Endothelial cell (in vitro differentiated cells): ENCODE measurements at regions not wholly inside any gene's neighbourhood (a gene's known extent, or its start where the extent isn't known, plus 50 kb on each side); places are given as distances from the start of the nearest gene placed in this dataset.

ENCODE experiments used
- DNase-seq: peaks from one replicate; pipeline ENCODE4 v3.0.0; 2021; ENCODE audit warnings: low spot score
- H3K27ac Mint-ChIP-seq: one replicate; pipeline ENCODE4 v1.8.0; 2021; ENCODE audit warnings: mixed read lengths, inconsistent platforms; ENCODE audit not compliant: unreplicated experiment
- H3K27me3 Mint-ChIP-seq: one replicate; pipeline ENCODE4 v1.8.0; 2021; ENCODE audit warnings: mild to moderate bottlenecking, moderate library complexity, mixed read lengths, inconsistent platforms; ENCODE audit not compliant: unreplicated experiment
- H3K36me3 Mint-ChIP-seq: one replicate; pipeline ENCODE4 v1.8.0; 2021; ENCODE audit warnings: mild to moderate bottlenecking, low read depth, mixed read lengths, inconsistent platforms; ENCODE audit not compliant: unreplicated experiment
- H3K4me1 Mint-ChIP-seq: one replicate; pipeline ENCODE4 v1.8.0; 2021; ENCODE audit warnings: mild to moderate bottlenecking, mixed read lengths, inconsistent platforms; ENCODE audit not compliant: unreplicated experiment
- H3K4me3 Mint-ChIP-seq: one replicate; pipeline ENCODE4 v1.8.0; 2021; ENCODE audit warnings: mild to moderate bottlenecking, mixed read lengths, inconsistent platforms; ENCODE audit not compliant: unreplicated experiment
- H3K9me3 Mint-ChIP-seq: one replicate; pipeline ENCODE4 v1.8.0; 2021; ENCODE audit warnings: mixed read lengths, inconsistent platforms; ENCODE audit not compliant: unreplicated experiment
- TF ChIP-seq, protein P1 (sequence below): fragments of 200-600 bp; sonication (generic); IDR thresholded peaks from one replicate; pipeline ENCODE4 v1.5.0; 2021; ENCODE audit warnings: antibody characterized with exemption; ENCODE audit not compliant: unreplicated experiment

DNA sequence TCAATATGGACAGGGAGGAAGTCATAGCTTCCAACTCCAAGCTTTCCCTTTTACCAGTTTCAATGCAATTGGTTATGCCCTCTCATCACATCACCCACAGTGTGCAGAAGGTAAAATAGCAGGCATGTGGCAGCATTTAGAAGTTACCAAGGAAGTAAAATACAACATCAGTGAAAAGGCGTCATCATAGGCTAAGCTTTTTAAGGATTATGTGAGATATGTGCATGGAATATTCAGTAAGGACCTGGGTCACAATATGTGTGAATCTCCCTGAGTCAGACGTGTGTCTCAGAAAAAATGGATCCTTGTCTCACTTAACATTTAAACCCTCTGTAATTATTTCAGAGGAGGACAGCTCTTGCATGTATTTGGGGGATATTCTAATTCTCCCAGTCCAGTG, 522.8 kb upstream of the POM121L12 start:
- no peak overlapping the region for H3K4me3 Mint-ChIP-seq
- H3K27ac Mint-ChIP-seq = no peak overlapping the region
- H3K27me3 Mint-ChIP-seq = no peaks in the 10 kb centered on the region
- DNase-seq = no peak
- no peaks in the 10 kb centered on the region for H3K9me3 Mint-ChIP-seq
- no peaks in the 10 kb centered on the region for H3K4me1 Mint-ChIP-seq
- TF ChIP-seq, protein P1, sequence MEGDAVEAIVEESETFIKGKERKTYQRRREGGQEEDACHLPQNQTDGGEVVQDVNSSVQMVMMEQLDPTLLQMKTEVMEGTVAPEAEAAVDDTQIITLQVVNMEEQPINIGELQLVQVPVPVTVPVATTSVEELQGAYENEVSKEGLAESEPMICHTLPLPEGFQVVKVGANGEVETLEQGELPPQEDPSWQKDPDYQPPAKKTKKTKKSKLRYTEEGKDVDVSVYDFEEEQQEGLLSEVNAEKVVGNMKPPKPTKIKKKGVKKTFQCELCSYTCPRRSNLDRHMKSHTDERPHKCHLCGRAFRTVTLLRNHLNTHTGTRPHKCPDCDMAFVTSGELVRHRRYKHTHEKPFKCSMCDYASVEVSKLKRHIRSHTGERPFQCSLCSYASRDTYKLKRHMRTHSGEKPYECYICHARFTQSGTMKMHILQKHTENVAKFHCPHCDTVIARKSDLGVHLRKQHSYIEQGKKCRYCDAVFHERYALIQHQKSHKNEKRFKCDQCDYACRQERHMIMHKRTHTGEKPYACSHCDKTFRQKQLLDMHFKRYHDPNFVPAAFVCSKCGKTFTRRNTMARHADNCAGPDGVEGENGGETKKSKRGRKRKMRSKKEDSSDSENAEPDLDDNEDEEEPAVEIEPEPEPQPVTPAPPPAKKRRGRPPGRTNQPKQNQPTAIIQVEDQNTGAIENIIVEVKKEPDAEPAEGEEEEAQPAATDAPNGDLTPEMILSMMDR = no peak
- H3K36me3 Mint-ChIP-seq = no peaks in the 10 kb centered on the region

DNA sequence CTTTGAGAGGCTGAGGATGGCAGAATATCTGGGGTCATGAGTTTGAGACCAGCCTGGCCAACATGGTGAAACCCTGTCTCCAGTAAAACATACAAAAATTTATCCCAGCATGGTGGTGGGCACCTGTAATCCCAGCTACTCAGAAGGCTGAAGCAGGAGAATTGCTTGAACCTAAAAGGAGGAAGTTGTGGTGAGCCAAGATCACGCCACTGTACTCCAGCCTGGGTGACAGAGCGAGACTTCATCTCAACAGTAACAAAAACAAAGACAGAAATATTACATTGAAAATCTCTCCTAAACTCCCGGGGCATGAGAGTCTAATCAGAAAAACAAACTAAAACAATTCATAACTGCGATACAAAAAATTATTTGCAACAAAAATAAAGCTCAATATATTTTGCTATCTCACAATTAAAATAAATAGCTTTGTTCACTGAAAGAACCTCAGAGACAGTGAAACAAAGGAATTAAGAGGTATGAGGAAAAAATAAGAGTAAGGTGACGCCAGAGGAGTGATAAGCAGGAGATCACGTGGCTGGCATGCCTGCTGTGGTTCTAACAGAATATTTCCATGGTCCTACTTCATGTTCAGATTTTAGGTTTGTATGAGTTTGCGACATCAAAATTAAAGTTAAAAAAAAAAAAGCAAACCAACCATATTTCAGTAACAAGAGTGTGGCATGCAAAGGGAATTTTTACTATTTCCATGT, 527.7 kb upstream of the POM121L12 start:
- no peaks in the 10 kb centered on the region for H3K4me1 Mint-ChIP-seq
- no peak overlapping the region for H3K27ac Mint-ChIP-seq
- H3K9me3 Mint-ChIP-seq = no peaks in the 10 kb centered on the region
- peaks cover 1% of the 10 kb centered on the region for H3K27me3 Mint-ChIP-seq
- TF ChIP-seq, protein P1 = no peak
- no peaks in the 10 kb centered on the region for H3K36me3 Mint-ChIP-seq
- no peak for DNase-seq
- no peak overlapping the region for H3K4me3 Mint-ChIP-seq

DNA sequence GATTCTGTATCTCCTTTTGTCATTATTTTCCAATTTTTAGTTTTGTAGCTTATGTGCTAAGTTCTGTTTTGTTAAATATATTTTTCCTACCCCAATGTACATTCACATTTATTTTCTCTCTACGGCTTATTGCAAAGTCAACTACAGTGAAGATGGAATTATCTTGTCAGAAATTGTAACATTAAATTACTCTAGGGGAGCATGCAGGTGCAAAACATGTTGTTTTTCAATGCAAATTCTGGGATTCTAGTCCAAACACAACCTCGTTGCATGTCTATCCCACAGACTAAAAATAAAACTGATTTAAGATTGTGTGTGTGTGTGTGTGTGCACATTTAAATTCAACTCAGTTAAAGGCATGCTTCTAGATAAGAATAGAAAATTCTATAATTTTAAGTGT, 529.1 kb upstream of the POM121L12 start:
- Mint-ChIP-seq H3K27ac (no peak overlapping the region), H3K4me3 (no peak overlapping the region), H3K4me1 (no peaks in the 10 kb centered on the region), H3K36me3 (no peaks in the 10 kb centered on the region), H3K9me3 (no peaks in the 10 kb centered on the region), H3K27me3 (peaks cover 1% of the 10 kb centered on the region)
- DNase-seq = no peak
- TF ChIP-seq, protein P1 = no peak

DNA sequence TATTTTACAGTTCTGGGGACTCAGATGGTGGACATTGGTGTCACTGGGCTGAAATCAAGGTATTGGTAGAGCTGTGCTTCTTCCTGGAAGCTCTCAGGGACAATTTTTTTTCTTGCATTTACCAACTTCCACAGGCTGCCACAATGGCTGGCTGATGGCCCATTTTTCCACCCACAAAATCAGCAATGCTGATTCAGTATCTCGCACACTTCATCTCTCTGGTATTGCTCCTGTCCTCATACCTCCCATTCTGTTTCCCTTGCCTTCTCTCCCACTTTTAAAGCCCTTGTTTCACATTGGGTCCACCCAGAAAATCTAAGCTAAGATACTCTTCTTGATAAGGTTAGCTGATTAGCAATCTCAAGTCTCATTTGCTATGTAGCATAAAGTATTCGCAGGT, 530.9 kb upstream of the POM121L12 start:
- H3K27me3 Mint-ChIP-seq = peaks cover 1% of the 10 kb centered on the region
- TF ChIP-seq, protein P1 = no peak
- H3K9me3 Mint-ChIP-seq = no peaks in the 10 kb centered on the region
- no peak overlapping the region for H3K4me3 Mint-ChIP-seq
- H3K4me1 Mint-ChIP-seq = peaks cover 3% of the 10 kb centered on the region
- no peaks in the 10 kb centered on the region for H3K36me3 Mint-ChIP-seq
- no peak for DNase-seq
- no peak overlapping the region for H3K27ac Mint-ChIP-seq

DNA sequence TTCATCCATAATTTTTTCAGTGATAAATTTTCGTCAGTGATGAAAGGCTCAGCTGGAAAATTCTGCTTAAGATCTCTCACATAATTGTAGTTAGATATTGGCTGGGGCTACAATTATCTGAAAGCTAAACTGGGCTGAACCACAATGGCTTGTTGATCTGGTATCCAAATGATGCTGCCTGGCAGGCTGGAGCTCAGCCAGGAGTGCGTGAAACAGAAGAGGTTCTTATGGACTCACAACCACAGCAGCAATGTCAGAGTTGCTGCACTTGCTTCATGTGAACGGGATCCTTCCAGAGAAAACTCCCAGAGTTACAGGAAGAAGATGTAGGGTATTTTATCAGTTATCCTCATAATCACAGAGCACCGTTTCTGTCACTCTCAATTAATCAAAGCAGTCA, 533.2 kb upstream of the POM121L12 start:
- Mint-ChIP-seq H3K9me3 (no peaks in the 10 kb centered on the region), H3K4me3 (no peak overlapping the region), H3K4me1 (peaks cover 3% of the 10 kb centered on the region), H3K27ac (no peak overlapping the region), H3K36me3 (no peaks in the 10 kb centered on the region), H3K27me3 (peaks cover 1% of the 10 kb centered on the region)
- TF ChIP-seq, protein P1 = no peak
- DNase-seq = no peak
